A172 (cell line): ENCODE measurements at regions not wholly inside any gene's neighbourhood (a gene's known extent, or its start where the extent isn't known, plus 50 kb on each side); places are given as distances from the start of the nearest gene placed in this dataset.
A peak's percentile ranks its signal among the peaks of the same experiment; 100 is the strongest.

ENCODE experiments used
- DNase-seq: peaks from one replicate; pipeline ENCODE4 v3.0.0-alpha.2; 2015; ENCODE audit warnings: low spot score

DNA sequence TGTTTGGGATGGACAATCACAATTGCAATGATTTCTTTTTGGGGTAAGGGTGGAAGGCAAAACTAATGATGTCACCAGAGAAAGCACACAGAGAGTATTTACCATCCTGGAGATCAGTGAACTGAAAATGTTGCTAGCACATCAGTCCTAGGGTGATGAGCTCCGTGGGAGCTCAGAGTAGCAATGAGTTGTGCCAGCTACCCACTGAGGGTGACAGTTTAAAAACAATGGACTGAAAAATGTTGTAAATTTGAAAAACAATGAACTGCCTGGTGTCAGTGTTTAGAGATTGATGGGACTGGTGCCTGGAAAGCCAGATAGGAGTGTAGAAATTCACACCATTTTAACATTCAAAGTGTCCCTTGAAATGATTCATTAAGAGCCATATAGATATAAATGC, 198.5 kb downstream of the ATP23 start:
- no peak for DNase-seq

DNA sequence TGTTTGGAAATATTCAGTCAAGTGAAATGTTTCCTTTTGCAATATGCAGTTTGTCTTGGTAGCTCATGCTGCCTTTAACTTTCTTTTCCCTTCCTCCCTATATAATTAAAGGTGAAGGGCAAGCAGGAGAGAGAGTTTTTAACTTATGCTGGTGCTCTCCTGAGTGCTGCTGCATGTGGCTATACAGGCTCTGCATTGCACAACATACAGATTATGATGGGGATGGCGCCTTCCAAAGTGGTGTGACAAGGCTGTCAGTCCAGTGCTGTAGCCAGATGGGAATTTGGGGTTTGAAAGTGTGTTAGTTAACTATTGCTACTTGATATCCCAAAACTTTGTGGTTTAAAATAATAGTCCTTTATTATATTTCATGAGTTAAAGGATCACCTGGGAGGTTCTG, 199.0 kb downstream of the ATP23 start:
- no peak for DNase-seq

DNA sequence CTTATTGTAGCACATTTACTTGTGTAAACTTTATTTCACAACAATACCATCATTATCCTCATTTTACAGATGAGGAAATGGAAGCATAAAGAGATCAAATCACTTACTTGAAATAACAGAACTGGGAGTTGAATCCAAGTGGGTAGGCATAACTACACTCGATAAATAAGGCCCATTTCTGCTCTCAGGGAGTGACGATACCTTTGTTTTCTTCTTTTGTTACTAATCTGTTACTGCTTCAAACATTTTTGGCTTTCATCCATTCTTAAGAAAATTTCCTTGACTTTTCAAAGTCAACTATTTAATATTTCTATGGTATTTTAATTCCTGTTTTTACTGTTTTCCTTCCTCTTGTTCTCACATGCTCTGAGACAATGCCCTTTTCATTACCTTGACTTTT, 201.6 kb downstream of the ATP23 start:
- DNase-seq = no peak

DNA sequence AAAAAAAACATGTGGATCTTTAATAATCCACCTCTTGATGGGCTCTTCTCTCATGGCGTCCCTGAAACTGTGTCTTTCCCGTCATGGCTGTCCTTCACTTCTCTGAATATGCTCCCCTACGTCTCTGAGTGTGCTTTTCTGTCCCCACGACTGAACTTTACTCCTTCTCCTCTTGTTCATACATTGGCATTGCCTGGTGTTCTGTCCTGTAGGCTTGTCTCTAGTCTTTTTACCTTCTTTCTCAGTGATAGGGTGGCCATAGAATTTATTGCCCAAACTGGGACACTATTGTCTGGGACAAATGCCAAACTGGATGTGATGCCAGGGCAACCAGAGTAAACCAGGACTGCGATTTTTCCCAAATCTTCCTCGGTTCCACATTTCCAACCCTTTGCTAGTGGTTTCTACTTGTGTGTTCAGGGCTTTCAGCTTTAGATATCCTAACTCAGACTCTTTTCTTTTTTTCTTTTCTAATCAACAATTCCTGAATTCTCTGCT, 202.2 kb downstream of the ATP23 start:
- no peak for DNase-seq

DNA sequence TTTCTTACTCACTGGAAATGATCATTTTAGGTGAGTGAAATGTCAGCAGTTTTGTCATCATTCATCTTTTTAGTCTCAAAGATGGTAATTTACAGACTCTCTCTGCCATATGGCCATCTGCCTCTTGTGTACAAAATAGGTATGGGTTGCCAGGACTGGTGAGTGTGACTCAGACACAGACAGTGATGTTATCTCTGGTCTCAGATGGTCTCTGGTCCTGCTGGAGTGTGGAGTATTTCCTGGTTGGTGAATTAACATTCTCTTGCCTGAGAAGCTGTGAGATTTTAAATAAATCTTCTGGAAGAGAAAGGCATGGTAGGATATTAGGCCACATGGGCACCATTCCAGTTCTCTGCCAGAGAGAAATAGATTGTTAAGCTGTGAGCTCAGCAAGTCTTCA, 207.0 kb downstream of the ATP23 start:
- DNase-seq = peak; percentile 61

DNA sequence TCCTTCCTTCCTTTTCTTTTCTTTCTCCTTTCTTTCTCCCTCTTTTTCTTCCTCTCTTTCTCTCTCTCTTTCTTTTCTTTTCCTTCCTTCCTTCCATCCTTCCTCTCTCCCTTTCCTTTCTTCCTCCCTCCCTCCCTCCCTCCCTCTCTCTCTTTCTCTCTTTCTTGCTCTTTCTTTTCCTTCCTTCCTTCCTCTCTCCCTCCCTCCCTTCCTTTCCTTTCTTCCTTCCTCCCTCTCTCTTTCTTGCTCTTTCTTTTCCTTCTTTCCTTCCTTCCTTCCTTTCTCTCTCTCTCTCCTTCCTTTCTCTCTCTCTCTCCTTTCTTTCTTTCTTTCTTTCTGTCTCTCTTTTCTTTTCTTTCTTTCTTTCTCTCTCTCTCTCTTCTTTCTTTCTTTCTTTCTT, 207.6 kb downstream of the ATP23 start:
- no peak for DNase-seq

DNA sequence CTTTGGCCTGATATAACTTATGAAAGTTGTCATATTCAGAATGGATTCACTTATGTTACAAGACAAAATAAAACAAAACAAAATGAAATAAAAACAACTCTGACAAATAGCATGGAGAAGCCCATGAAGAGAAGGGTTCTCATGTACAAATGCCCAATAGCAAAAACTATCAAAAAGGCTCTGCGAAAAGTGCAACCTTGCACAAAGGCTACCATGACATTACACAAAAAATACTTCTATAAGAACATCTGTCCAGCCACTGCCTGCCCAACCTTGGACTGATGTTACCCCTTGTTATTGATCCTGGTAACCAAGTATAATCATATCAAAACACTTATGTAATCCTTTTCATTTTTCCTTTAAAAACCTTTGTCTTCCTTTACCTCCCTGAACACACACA, 213.0 kb downstream of the ATP23 start:
- DNase-seq = no peak

DNA sequence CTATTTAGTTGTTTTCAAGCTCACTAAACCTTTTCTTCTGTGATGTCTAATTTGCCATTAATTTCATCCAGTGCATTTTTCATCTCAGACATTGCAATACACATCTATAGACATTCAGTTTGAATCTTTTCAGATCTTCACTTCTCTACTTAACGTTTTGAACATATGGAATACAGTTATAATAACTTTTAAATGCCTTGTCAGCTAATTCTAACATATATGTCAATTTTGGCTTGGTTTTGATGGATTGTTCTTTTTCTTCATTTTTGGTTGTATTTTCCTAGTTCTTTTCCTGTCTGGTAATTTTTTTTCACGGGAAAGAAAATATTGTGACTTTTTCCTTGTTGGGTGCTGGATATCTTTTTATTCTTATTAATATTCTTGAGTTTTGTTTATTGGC, 215.3 kb downstream of the ATP23 start:
- no peak for DNase-seq

DNA sequence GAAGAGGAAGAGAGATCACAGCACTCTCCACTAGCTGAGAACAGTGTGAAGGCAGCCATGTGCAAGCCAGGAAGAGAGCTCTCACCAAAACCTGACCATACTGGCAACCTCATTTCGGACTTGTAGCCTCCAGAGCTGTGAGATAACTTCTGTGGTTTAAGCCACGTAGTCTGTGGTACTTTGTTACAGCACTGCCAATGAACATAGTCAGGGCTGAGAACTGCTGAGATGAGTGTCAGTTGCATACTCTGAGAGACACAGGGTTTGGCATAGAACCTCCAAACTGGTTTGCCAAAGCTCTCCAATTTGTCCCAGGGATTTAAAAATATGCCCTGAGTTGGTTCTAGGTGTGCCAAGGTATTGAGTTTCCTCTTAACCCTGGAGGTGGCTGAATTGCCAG, 218.6 kb downstream of the ATP23 start:
- DNase-seq = no peak

DNA sequence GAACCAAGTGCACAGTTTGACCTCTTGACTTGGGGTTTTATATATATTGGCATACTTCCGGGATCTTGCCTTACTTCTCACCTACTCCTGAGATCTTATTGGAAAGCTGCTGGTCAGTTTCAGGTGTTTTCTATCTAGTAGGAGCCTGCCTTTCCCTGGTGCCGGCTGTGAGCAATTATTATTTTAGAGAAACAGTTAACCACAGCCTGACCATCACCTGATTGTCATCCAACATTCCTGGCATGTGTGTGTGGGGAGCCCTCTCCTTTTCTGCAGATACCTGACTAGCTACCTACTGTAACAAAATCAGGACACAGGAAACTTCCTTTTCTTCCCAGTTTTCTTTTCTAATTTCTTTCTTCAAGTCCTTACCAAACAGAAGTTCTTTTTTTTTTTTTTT, 220.4 kb downstream of the ATP23 start:
- no peak for DNase-seq

DNA sequence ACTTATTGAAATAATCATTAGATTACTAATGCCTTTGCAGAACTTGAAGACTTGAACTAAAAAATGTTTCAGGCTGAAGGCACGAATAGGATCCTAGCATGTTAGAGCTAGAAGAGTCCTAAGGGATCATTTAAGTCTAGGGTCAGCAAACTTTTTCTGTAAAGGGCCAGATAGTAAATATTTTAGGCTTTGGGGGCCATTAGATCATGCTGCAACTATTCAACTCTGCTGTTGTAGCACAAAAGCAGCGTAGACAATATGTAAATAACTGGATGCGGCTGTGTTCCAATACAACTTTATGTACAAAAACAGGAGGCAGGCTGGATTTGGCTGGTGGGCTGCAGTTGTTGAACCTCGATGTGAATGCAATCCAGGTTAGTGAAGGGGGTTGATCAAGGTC, 221.7 kb downstream of the ATP23 start:
- DNase-seq = no peak

DNA sequence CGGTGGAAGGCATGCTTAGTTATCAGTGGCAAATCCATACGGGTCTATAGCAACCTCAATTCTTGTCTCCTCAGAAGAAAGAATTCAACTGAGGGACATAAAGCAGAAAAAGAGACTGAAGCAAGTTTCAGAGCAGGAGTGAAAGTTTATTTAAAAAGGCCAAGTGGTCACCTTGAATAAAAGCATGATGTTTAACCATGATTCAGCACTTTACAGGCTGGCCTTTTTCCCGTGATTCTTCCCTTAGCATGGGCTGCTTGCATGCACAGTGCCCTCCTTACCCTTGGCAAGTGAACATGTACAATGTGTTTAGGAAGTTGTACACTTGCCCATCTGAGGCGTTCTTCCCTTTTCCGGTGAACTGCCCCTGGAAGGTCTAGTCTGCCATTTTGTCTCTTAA, 225.3 kb downstream of the ATP23 start:
- DNase-seq = no peak

DNA sequence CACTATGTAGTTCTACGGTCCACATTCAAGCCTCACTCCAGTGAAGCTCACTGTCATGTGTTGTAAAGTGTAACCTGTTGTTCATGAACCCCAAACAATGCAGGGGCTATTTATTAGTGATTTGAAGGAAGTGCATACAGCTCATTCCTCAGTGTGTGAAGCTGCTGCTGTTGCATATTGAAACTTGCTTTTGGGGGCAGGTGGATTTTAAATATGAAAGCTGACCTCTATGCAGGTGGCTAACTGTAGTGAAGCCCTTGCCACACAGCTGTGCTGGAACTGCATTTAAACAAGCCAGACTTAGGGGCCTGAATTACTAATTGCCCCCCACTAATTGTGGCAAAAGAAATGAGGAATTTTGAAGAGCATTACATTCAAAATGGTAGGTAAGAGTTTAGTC, 226.3 kb downstream of the ATP23 start:
- DNase-seq = no peak

DNA sequence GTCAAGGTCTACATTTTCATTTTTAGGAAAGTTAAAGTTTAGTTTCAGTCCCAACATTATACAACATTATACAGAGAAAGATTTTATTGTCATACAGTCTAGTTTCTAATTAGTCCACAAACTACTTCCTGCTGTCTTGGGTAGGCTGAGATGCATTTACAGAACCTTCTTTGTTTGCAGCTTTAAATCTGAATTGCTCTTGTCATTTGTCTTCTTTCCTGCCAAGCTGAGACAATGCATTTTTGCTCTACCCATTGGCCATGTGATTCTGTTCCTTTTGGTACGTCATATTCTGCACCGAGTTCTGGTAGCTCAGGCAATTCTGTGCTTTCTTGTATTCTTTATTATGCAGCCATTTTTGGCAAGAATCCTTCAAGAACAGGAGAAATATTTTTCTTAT, 228.5 kb downstream of the ATP23 start:
- no peak for DNase-seq

DNA sequence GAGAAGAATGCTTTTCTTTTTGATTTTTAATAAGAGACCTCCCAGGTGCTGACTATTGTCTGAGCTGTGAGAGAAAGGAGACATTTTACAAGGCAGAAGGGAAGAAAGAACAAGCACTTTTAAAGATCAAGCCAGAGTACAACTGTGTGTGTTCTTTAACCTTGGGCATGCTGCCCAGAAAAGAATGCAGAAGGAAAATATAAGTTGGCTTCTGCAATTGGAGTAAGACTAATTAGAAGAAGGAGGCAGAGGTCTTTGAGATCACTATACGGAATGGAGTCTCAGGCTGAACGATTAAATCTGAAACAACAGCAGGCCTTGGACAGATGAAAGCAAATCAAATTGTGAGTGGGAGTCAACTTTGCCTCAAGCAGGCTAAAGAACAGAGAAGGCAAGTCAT, 230.5 kb downstream of the ATP23 start:
- no peak for DNase-seq

DNA sequence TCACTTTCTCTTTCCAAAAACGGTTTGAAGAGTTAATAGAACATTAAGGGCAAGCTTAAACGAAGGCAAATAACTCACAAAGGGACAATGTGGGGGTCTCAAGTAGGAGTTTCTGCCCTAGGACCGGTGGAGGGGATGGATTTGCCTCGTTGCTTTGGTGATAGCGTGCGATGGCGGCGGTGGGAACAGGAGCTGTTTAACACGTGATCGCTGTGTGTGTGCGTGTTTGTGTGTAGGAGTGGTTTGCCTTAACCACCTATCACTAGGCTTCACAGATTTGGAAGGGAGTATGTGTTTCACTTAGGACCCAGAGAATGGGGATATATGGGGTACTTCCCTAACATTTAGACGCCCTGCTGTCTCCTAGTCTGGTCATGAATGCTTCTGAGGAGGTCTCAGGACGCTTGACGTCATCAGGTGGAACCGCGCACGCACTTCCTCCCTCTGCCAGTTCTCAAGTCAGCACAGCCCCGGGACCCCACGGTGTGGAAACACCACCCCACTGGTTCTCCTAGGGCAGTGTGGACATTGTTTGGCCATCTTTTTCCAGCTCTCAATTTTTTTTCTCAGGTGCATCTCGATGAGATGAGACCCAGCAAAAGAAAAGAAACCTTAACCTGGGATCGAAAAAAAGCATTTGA, 231.2 kb downstream of the ATP23 start:
- DNase-seq = no peak

DNA sequence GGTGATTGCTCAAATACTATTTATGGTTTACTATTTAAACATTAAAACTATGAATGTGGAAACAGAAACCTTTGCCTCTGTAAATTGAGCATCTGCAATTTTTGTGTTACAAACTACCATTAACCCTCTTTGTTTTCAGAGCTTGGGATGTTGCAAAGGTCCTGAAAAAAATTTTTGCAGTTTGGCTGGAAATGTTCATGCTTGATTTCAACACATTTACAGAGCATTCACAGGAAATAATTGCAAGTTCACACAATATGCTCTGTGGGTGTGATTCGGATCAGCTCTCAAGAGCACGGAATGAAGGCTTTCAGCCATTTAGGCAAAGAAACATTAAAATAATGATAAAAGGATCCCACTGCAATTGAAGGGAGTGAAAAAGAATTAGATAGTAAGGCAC, 232.9 kb downstream of the ATP23 start:
- no peak for DNase-seq

DNA sequence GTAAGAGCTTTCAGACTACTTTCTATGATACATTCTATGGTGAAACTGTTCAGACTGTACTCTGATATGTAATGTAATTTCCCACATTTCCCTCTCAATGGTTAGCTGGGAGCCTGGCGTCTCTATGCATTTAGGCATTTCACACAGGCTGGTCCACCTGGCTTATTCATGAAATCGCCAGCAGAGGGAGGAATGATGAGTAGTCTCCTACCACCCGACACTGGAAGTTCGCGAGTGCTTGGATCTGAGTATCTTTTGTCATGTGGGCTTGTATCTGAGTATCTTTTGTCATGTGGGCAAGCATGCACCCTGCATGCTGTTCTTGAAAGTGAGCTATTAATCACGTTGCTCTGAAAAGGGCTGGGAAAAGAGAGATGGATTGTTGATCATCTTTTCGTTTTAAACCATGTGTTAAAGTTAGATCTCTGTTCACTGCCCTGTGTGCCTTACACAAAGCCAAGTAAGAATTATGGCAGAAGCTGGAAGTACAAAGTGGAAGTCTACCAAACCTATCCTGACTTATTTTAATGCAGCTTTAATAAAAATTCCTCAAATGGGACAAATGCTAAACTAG, 235.0 kb downstream of the ATP23 start:
- DNase-seq = peak; percentile 52

DNA sequence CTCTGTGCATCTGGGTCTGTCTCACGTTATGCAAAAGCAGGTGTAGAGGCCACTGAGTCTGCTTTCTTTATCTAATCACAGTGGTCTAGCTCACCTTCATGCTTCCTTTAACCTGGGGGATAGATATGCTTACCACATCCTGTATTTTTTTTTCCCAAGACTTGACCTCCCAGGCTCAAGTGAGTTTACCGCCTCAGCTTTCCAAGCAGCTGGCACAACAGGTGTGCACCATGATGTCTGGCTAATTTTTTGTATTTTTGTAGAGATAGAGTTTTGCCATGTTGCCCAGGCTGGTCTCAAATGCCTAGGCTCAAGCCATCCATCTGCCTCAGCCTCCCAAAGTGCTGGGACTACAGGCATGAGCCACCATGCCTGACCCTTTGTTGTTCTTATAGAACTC, 236.0 kb downstream of the ATP23 start:
- no peak for DNase-seq

DNA sequence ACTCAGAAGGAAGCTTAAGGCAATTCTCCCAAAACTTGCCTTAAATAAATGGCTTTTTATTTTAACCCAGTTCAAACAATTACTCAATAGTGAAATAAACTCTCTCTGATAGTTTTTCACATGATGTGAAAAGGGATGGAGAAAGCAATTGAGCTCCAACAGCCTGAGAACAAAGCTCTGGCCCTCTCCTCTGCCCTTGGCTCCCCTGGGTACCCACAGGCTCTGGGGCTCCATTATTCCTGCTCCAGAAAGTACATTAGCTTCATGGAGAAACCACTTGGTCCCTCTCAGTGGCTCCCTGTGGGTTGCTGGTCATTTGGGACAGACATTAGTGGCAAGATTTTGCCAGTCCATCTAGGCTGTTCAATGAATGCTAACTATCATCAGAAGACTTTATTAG, 242.8 kb downstream of the ATP23 start:
- DNase-seq = no peak

DNA sequence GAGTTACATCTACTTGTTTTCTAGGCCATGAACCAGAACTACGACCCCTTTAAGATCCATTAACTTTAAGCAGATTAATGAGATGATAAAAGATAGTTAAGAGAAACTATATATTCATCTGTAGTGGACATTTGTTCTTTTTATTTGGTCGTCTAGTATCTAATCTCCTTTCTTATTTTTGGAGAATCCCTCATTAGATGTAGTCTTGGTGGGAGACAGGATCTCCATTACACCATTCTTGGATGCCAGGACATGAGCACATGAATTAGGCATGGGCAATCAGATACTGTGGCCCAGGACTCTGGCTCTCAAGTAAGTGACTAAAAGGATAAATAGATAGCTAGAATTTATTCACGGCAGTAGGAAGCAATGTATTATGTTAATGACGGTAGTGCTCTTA, 245.0 kb downstream of the ATP23 start:
- no peak for DNase-seq

DNA sequence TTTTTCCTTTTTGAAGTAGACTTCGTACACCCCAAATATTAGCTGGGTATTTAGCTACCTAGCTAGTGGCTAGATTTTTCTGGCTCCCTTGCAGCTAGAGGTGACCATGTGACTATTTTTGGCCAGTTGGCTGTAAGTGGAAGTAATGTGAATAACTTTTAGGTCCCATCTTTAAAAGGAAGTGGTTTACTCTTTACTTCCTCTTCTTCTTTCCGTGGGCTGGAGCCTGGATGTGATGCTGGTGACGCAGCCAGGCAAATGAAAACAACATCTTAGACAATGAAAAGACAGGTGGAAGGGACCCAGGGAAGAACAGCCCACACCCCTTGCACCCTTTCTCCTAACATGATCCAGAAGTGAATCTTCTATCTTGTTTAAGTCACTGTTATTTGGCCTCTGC, 245.5 kb downstream of the ATP23 start:
- no peak for DNase-seq

DNA sequence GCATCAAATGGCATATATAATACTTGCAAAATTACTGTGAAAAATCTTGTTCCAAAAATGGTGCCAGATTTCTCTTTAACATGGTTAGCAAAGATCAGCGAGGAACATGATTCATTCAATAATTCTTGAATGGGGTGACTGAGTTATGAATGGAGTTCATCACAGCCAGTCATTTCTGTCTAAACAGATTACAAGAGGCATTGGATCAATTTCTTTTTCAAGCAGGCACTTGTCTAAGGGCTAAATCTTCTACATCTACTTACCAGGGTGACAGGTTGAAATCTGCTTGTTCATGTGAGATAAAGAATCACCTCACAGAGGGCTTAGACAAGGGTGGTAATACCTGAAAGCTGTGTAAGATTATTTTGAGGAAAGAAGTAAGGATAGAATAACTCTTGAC, 247.7 kb downstream of the ATP23 start:
- no peak for DNase-seq

DNA sequence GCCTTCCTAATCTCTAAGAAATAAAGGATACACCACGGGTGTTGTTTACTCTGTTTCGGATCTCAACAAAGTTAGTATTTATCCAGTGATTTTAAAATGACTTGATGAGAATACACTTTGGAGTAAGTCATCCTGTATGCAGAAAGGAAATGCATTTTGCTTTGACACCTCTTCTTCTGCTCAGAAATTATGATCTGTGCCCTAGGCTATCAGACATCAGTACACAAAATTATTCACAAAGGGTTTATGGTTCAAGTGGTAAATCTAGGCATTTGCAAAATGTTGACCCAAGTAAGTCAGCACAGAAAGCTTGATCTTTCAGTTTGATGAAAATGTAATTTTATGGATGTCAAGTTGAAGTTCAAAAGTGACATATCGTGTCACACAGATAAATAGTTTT, 248.5 kb downstream of the ATP23 start:
- DNase-seq = no peak
